H9 (cell line): ENCODE measurements at regions not wholly inside any gene's neighbourhood (a gene's known extent, or its start where the extent isn't known, plus 50 kb on each side); places are given as distances from the start of the nearest gene placed in this dataset.

Source experiments
- DNase-seq: peaks from one replicate; pipeline ENCODE4 v3.0.0-alpha.2; 2017
- H2AFZ ChIP-seq: one replicate; pipeline ENCODE4 v1.6.1; 2013; ENCODE audit warnings: mild to moderate bottlenecking, low read length, control low read depth, moderate library complexity
- H2AK5ac ChIP-seq: 2 replicates; pipeline ENCODE4 v1.6.1; 2013; ENCODE audit warnings: low read length, control low read depth, mixed read lengths; ENCODE audit not compliant: insufficient read length
- H2BK120ac ChIP-seq: one replicate; pipeline ENCODE4 v1.6.1; 2013; ENCODE audit warnings: low read depth, mild to moderate bottlenecking, low read length, control low read depth, inconsistent platforms; ENCODE audit not compliant: poor library complexity, severe bottlenecking
- H2BK12ac ChIP-seq: 2 replicates; pipeline ENCODE4 v1.6.1; 2013; ENCODE audit warnings: low read length, control low read depth, mixed read lengths, low read depth; ENCODE audit not compliant: insufficient read length
- H2BK15ac ChIP-seq: 2 replicates; pipeline ENCODE4 v1.6.1; 2013; ENCODE audit warnings: low read depth, low read length, control low read depth
- H2BK20ac ChIP-seq: one replicate; pipeline ENCODE4 v1.6.1; 2013; ENCODE audit warnings: low read depth, mild to moderate bottlenecking, low read length, control low read depth, inconsistent platforms; ENCODE audit not compliant: poor library complexity, severe bottlenecking
- H2BK5ac ChIP-seq: 2 replicates; pipeline ENCODE4 v1.6.1; 2013; ENCODE audit warnings: low read length, control low read depth, mixed read lengths; ENCODE audit not compliant: insufficient read length
- H3K14ac ChIP-seq: 2 replicates; pipeline ENCODE4 v1.6.1; 2013; ENCODE audit warnings: low read length, control low read depth; ENCODE audit not compliant: insufficient read depth
- H3K18ac ChIP-seq: 2 replicates; pipeline ENCODE4 v1.6.1; 2013; ENCODE audit warnings: low read depth, mild to moderate bottlenecking, mixed read lengths, low read length, control low read depth; ENCODE audit not compliant: insufficient read length
- H3K23ac ChIP-seq: 2 replicates; pipeline ENCODE4 v1.6.1; 2013; ENCODE audit warnings: low read length, control low read depth, mixed read lengths, low read depth; ENCODE audit not compliant: insufficient read length
- H3K23me2 ChIP-seq: 2 replicates; pipeline ENCODE4 v1.6.1; 2013; ENCODE audit warnings: low read depth, mild to moderate bottlenecking, mixed read lengths, low read length, control low read depth; ENCODE audit not compliant: insufficient read length, poor library complexity, severe bottlenecking
- H3K27ac ChIP-seq: 2 replicates; pipeline ENCODE4 v1.5.1; 2013; ENCODE audit warnings: low read length, control low read depth, mixed read lengths, low read depth; ENCODE audit not compliant: insufficient read length
- H3K27me3 ChIP-seq: 2 replicates; pipeline ENCODE4 v1.6.1; 2013; ENCODE audit warnings: low read length, control low read depth, inconsistent platforms; ENCODE audit not compliant: insufficient read depth
- H3K4ac ChIP-seq: 2 replicates; pipeline ENCODE4 v1.6.1; 2013; ENCODE audit warnings: low read depth, mild to moderate bottlenecking, control low read depth, inconsistent platforms, low read length, moderate library complexity
- H3K4me1 ChIP-seq: 2 replicates; pipeline ENCODE4 v1.6.1; 2013; ENCODE audit warnings: low read length, control low read depth, inconsistent platforms; ENCODE audit not compliant: insufficient read depth
- H3K4me2 ChIP-seq: 2 replicates; pipeline ENCODE4 v1.6.1; 2013; ENCODE audit warnings: low read length, control low read depth, mixed read lengths; ENCODE audit not compliant: insufficient read length, insufficient read depth
- H3K56ac ChIP-seq: 2 replicates; pipeline ENCODE4 v1.6.1; 2013; ENCODE audit warnings: low read depth, mild to moderate bottlenecking, mixed read lengths, low read length, control low read depth; ENCODE audit not compliant: insufficient read length
- H3K79me1 ChIP-seq: 2 replicates; pipeline ENCODE4 v1.6.1; 2013; ENCODE audit warnings: low read depth, mild to moderate bottlenecking, moderate library complexity, low read length, control low read depth, inconsistent platforms; ENCODE audit not compliant: insufficient read depth, poor library complexity, severe bottlenecking
- H3K79me2 ChIP-seq: 2 replicates; pipeline ENCODE4 v1.6.1; 2013; ENCODE audit warnings: low read length, control low read depth, inconsistent platforms; ENCODE audit not compliant: insufficient read depth
- H3K9ac ChIP-seq: 2 replicates; pipeline ENCODE4 v1.6.1; 2013; ENCODE audit warnings: low read length, control low read depth, mixed read lengths; ENCODE audit not compliant: insufficient read length; ENCODE audit errors: extremely low read depth
- H3K9me3 ChIP-seq: one replicate; pipeline ENCODE4 v1.6.1; 2013; ENCODE audit warnings: low read depth, low read length, inconsistent platforms; ENCODE audit not compliant: control insufficient read depth
- H3T11ph ChIP-seq: one replicate; pipeline ENCODE4 v1.6.1; 2013; ENCODE audit warnings: mild to moderate bottlenecking, low read length, control low read depth, inconsistent platforms
- H4K20me1 ChIP-seq: one replicate; pipeline ENCODE4 v1.6.1; 2013; ENCODE audit not compliant: control insufficient read depth, insufficient read length, insufficient read depth
- H4K5ac ChIP-seq: 2 replicates; pipeline ENCODE4 v1.6.1; 2013; ENCODE audit warnings: low read depth, mild to moderate bottlenecking, mixed read lengths, low read length, control low read depth; ENCODE audit not compliant: insufficient read length
- H4K8ac ChIP-seq: replicated peaks from 2 replicates; pipeline ENCODE4 v1.6.1; 2013; ENCODE audit warnings: low read length, control low read depth, mixed read lengths, low read depth; ENCODE audit not compliant: insufficient read length
- H4K91ac ChIP-seq: 2 replicates; pipeline ENCODE4 v1.6.1; 2013; ENCODE audit warnings: low read depth, mild to moderate bottlenecking, moderate library complexity, mixed read lengths, low read length, control low read depth; ENCODE audit not compliant: insufficient read length
- H3K27ac Mint-ChIP-seq, 3 experiments: 2 replicates in 2 of 3; 3 replicates in 1 of 3; pipeline ENCODE4 v1.8.0; 2020 to 2021; ENCODE audit warnings: mixed read lengths in 3 of 3, mild to moderate bottlenecking in 1 of 3, moderate library complexity in 1 of 3
- H3K27me3 Mint-ChIP-seq: 2 replicates; pipeline ENCODE4 v1.8.0; 2021; ENCODE audit warnings: low read depth, mild to moderate bottlenecking, moderate library complexity, mixed read lengths
- H3K36me3 Mint-ChIP-seq, 3 experiments: 2 replicates in 2 of 3; 3 replicates in 1 of 3; pipeline ENCODE4 v1.8.0; 2020 to 2021; ENCODE audit warnings: low read depth in 3 of 3, mixed read lengths in 3 of 3; ENCODE audit not compliant: insufficient read depth in 1 of 3
- H3K4me1 Mint-ChIP-seq, 2 experiments: 2 replicates each; pipeline ENCODE4 v1.8.0; 2020; ENCODE audit warnings: mixed read lengths in 2 of 2
- H3K4me3 Mint-ChIP-seq, 2 experiments: 2 replicates in 1 of 2; 3 replicates in 1 of 2; pipeline ENCODE4 v1.8.0; 2020 to 2021; ENCODE audit warnings: mild to moderate bottlenecking in 2 of 2, mixed read lengths in 2 of 2, moderate library complexity in 1 of 2
- H3K9me3 Mint-ChIP-seq, 2 experiments: 2 replicates in 1 of 2; 3 replicates in 1 of 2; pipeline ENCODE4 v1.8.0; 2020; ENCODE audit warnings: mild to moderate bottlenecking in 2 of 2, mixed read lengths in 2 of 2, moderate library complexity in 1 of 2
- CTCF ChIP-seq: fragments of 200-600 bp; sonication (generic); conservative IDR thresholded peaks from 3 replicates; pipeline ENCODE4 v1.8.0; 2021; ENCODE audit warnings: antibody characterized with exemption, mild to moderate bottlenecking
- WGBS: extraction: QIAGEN DNeasy Blood & Tissue Kit; methylation state at CpG from one replicate; pipeline ENCODE4 v1.1.7; 2013; ENCODE audit warnings: missing lambda C conversion rate, low lambda C conversion rate, mixed read lengths; ENCODE audit not compliant: insufficient read length; ENCODE audit errors: extremely low coverage; 5-methylcytosine and 5-hydroxymethylcytosine counted together

GRCh38 chr2:129144082-129144791 is 825.6 kb upstream of the HS6ST1 start:
- H3K4ac ChIP-seq, result no peak overlapping the region
- no peak overlapping the region for H2AFZ ChIP-seq
- no peak for DNase-seq
- no peaks in the 10 kb centered on the region for H3K9me3 ChIP-seq
- H3K23me2 ChIP-seq, result no peaks in the 10 kb centered on the region
- no peak overlapping the region for H3K9ac ChIP-seq
- no peaks in the 10 kb centered on the region for H3K79me2 ChIP-seq
- no peaks in the 10 kb centered on the region for H4K20me1 ChIP-seq
- no peak overlapping the region for H3K27ac ChIP-seq
- H3K18ac ChIP-seq, result no peak overlapping the region
- no peaks in the 10 kb centered on the region; a peak in 1 of 7 replicates for H3K36me3 Mint-ChIP-seq
- H3K4me3 Mint-ChIP-seq, result no peak overlapping the region
- H3K9me3 Mint-ChIP-seq, result peaks cover 6 to 7% of the 10 kb centered on the region in 2 experiments; a peak in 3 of 5 replicates
- no peak overlapping the region for H4K91ac ChIP-seq
- no peak overlapping the region for H4K5ac ChIP-seq
- H3T11ph ChIP-seq, result no peak overlapping the region
- no peak overlapping the region for H3K14ac ChIP-seq
- no peak overlapping the region for H2BK120ac ChIP-seq
- no peak overlapping the region for H3K56ac ChIP-seq
- H3K79me1 ChIP-seq, result no peaks in the 10 kb centered on the region
- no peaks in the 10 kb centered on the region for H3K27me3 ChIP-seq
- TF ChIP-seq CTCF, result no peak
- no peaks in the 10 kb centered on the region for H3K4me1 ChIP-seq
- H4K8ac ChIP-seq, result no peak overlapping the region
- no peak overlapping the region for H2BK5ac ChIP-seq
- no peak overlapping the region for H3K27ac Mint-ChIP-seq
- H3K4me1 Mint-ChIP-seq, result no peaks in the 10 kb centered on the region
- no peak overlapping the region for H2AK5ac ChIP-seq
- no peak overlapping the region for H3K23ac ChIP-seq
- WGBS, result no CpG with 5 or more reads among the region's 42 CpGs
- no peak overlapping the region for H2BK15ac ChIP-seq
- no peak overlapping the region for H2BK12ac ChIP-seq
- H2BK20ac ChIP-seq, result no peak overlapping the region
- no peak overlapping the region for H3K4me2 ChIP-seq
- peaks cover 2% of the 10 kb centered on the region for H3K27me3 Mint-ChIP-seq
